ENCODE measurements at regions not wholly inside any gene's neighbourhood (a gene's known extent, or its start where the extent isn't known, plus 50 kb on each side); places are given as distances from the start of the nearest gene placed in this dataset.

GRCh38 chr18:10399465-10399864 is 55.0 kb upstream of the APCDD1 start:
- TF ChIP-seq CTCF (IDR thresholded peaks at IDR 0.05; ENCODE audit: poor library complexity, severe bottlenecking): no peak
- no peak for TF ChIP-seq EZH2 (IDR thresholded peaks at IDR 0.05; ENCODE audit: borderline replicate concordance, insufficient read depth, low read length, poor library complexity, severe bottlenecking)
